Brain microvascular endothelial cell (primary cell): ENCODE measurements at regions not wholly inside any gene's neighbourhood (a gene's known extent, or its start where the extent isn't known, plus 50 kb on each side); places are given as distances from the start of the nearest gene placed in this dataset.
A peak's percentile ranks its signal among the peaks of the same experiment; 100 is the strongest.

Source experiments
- DNase-seq: peaks from one replicate; pipeline ENCODE4 v3.0.0-alpha.2; 2020
- H3K27ac ChIP-seq: fragments of 250-450 bp; sonication (Bioruptor Pico); 2 replicates; pipeline ENCODE4 v1.5.1; 2020; ENCODE audit warnings: mild to moderate bottlenecking, moderate library complexity
- H3K27me3 ChIP-seq: fragments of 250-450 bp; sonication (Bioruptor Pico); replicated peaks from 2 replicates; pipeline ENCODE4 v1.5.1; 2020; ENCODE audit warnings: mild to moderate bottlenecking
- H3K36me3 ChIP-seq: fragments of 250-450 bp; sonication (Bioruptor Pico); replicated peaks from 2 replicates; pipeline ENCODE4 v1.5.1; 2020; ENCODE audit warnings: mild to moderate bottlenecking
- H3K4me3 ChIP-seq: 2 replicates; pipeline ENCODE4 v1.5.1; 2011; ENCODE audit warnings: low read depth, mild to moderate bottlenecking, control low read depth, low read length, moderate library complexity
- in situ Hi-C: cut with HindIII; loops from 2 replicates; pipeline ENCODE4 v1.10.0; 2017; ENCODE audit warnings: low sequenced_read_pairs, low pct_ligation_motif_present
- TF ChIP-seq, protein P1 (sequence below): IDR thresholded peaks from 2 replicates; pipeline ENCODE4 v1.5.1; 2011; ENCODE audit warnings: low read depth, mild to moderate bottlenecking, moderate library complexity, low read length, control low read depth, inconsistent platforms; ENCODE audit errors: missing control alignments

DNA sequence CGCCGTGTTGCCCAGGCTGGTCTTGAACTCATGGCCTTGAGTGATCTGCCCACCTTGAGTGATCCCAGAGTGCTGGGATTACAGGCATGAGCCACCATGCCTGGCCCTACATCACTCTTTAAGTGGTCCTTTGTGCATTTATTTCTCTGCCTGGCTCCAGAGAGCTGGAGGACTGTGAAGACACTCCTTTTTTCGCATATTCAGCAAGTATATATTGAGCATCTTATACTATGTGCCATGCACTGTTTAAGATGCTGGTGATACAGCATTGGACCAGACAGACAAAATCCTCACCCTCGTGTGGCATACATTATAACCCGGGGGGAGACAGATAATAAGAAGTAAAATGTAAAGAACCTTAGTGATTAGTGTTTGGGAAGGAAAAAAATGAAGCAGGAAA, 66.8 kb upstream of the NPAS1 start:
- Histone ChIP-seq H3K36me3 (peaks cover 2% of the 10 kb centered on the region), H3K27ac (no peak overlapping the region), H3K27me3 (no peaks in the 10 kb centered on the region), H3K4me3 (no peak overlapping the region)
- in situ Hi-C loops = loop anchor here (25.0 kb wide), 1 partner anchor 91 kb away; the partner anchor contains the start of genes AP2S1 and ARHGAP35
- TF ChIP-seq, protein P1, sequence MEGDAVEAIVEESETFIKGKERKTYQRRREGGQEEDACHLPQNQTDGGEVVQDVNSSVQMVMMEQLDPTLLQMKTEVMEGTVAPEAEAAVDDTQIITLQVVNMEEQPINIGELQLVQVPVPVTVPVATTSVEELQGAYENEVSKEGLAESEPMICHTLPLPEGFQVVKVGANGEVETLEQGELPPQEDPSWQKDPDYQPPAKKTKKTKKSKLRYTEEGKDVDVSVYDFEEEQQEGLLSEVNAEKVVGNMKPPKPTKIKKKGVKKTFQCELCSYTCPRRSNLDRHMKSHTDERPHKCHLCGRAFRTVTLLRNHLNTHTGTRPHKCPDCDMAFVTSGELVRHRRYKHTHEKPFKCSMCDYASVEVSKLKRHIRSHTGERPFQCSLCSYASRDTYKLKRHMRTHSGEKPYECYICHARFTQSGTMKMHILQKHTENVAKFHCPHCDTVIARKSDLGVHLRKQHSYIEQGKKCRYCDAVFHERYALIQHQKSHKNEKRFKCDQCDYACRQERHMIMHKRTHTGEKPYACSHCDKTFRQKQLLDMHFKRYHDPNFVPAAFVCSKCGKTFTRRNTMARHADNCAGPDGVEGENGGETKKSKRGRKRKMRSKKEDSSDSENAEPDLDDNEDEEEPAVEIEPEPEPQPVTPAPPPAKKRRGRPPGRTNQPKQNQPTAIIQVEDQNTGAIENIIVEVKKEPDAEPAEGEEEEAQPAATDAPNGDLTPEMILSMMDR = no peak
- no peak for DNase-seq

DNA sequence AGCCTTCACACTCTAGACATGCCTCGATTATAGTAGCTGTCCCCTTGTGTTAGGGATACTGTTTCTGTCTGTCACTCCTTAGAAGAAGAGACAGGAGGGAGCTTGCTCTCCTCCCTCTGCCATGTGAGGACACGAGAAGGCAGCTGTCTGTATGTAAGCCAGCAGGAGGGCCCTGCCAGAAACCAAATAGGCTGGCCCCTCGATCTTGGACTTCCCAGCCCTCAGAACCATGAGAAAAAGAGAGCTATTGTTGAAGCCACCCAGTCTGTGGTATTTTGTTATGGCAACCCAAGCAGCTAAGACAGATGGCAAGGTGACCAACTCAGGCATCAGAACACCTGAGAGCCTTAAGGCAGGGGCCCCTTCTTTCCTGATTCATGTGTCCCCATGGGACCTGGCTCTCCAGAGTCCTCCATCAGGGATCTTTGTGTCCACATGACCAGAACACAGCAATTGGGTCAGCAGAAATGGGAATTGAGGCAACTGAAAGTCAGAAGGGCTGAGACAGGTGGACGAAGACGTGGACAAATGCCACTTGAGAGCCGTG, 65.6 kb upstream of the NPAS1 start:
- Histone ChIP-seq H3K4me3 (no peak overlapping the region), H3K27ac (no peak overlapping the region), H3K36me3 (peaks cover 2% of the 10 kb centered on the region), H3K27me3 (no peaks in the 10 kb centered on the region)
- in situ Hi-C loops = loop anchor here (25.0 kb wide), 1 partner anchor 92 kb away; the partner anchor contains the start of genes AP2S1 and ARHGAP35
- DNase-seq = no peak
- TF ChIP-seq, protein P1 = no peak

DNA sequence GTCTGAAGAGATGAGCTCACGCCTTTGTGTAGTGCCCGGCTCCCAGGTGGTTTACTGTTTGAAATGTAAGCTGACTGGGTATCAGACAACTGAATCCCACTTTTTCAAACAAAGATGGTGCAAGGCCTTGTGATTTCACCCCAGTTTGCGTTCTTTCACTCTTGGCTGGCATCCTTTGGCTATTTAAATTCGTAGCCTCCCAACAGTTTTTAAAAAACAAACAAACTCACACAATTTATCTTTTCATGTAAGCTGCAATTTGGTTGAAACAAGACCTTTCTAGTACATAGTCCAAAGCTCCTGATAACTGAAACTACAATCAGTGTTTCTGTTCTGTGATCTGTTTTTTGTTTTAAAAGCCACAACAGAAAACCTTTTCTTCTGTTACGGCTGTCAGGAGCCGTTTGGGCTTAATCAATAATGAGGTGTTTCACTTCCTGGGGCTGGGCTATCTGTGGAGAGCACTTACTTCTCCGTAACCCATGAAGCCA, 65.1 kb upstream of the NPAS1 start:
- Histone ChIP-seq H3K27ac (peak overlapping the region; percentile 72), H3K36me3 (peaks cover 2% of the 10 kb centered on the region), H3K27me3 (no peaks in the 10 kb centered on the region), H3K4me3 (no peak overlapping the region)
- no peak for DNase-seq
- in situ Hi-C loops = loop anchor here (25.0 kb wide), 1 partner anchor 92 kb away; the partner anchor contains the start of genes AP2S1 and ARHGAP35
- TF ChIP-seq, protein P1 = no peak

DNA sequence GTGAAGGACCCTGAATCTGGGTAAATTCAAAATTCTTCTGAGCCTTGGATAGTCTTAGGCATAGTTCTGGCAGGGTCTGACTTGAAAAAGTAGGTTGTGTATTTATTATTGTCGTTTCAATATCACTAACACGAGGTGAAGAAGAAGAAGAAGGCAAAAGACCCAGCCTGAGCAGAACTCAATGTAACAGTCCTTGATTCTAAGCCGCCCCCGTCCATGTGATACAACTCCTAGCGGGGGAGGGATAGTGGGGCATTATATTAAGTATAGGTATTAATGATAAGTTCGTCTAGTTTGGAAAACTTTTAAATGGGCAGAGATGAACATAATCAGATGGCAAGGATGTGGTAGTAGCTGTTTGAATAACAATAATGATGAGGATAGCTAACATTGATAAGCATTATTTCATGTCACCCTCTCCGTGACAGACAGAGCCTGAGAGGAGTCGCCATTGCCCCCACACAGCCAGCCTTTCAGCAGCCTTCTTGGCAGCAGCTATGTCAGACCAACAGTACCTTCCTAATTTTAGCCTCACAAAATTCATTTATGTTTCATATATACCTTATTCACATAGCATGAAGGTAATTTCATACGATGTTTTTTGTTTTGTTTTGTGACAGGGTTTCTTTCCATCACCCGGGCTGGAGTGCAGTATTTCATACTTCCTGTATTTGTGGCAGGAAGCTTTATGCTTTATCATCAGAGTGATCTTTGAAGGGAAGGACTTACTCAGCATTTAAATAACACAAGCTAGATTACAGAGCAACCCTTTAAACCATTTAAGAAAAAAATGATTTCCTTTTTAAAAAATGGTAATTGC, 64.4 kb upstream of the NPAS1 start:
- DNase-seq = no peak
- no peak overlapping the region for H3K4me3 ChIP-seq
- in situ Hi-C loops = loop anchor here (25.0 kb wide), 1 partner anchor 93 kb away; the partner anchor contains the start of genes AP2S1 and ARHGAP35
- H3K36me3 ChIP-seq = peaks cover 2% of the 10 kb centered on the region
- TF ChIP-seq, protein P1 = no peak
- peak overlapping the region; percentile 72 for H3K27ac ChIP-seq
- no peaks in the 10 kb centered on the region for H3K27me3 ChIP-seq

DNA sequence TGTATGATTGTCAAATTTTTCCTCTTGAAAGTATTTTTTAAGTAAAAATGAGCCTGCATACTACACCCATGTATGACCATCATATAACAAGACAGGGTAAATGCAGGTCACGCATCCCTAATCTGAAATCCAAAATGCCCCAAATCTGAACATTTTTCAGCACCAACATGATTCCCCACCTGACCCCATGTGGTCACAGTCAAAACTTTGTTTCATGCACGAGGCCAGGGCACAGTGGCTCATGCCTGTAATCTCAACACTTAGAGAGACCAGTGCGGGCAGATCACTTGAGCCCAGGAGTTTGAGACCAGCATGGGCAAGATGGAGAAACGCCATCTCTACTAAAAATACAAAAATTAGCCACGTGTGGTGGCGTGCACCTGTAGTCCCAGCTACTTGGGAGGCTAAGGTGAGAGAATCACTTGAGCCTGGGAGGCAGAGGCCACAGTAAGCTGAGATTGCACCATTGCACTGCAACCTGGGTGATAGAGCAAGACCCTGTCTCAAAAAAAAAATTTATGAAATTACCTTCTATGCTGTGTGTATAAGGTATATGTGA, 63.7 kb upstream of the NPAS1 start:
- no peak overlapping the region for H3K4me3 ChIP-seq
- no peaks in the 10 kb centered on the region for H3K27me3 ChIP-seq
- in situ Hi-C loops = loop anchor here (25.0 kb wide), 1 partner anchor 94 kb away; the partner anchor contains the start of genes AP2S1 and ARHGAP35
- peak overlapping the region; percentile 72 for H3K27ac ChIP-seq
- DNase-seq = no peak
- TF ChIP-seq, protein P1 = no peak
- peaks cover 2% of the 10 kb centered on the region for H3K36me3 ChIP-seq
